ENCODE measurements at regions not wholly inside any gene's neighbourhood (a gene's known extent, or its start where the extent isn't known, plus 50 kb on each side); places are given as distances from the start of the nearest gene placed in this dataset.
"Not testable (repeated sequence)": the region's sequence is repeated elsewhere in the genome, so short reads cannot be mapped to it uniquely, and the experiment has no call there.

- no peak for DNase-seq
These were observed 985.8 kb downstream of the TRAM1L1 start for GRCh38 chr4:116099596-116099995.

GRCh38 chr4:116097353-116097752 lies 983.9 kb upstream of the NDST4 start:
- not testable (repeated sequence) for DNase-seq

GRCh38 chr4:116092961-116093360 lies 979.5 kb upstream of the NDST4 start:
- no peak for DNase-seq

GRCh38 chr4:116088771-116089170 lies 975.4 kb upstream of the NDST4 start:
- DNase-seq = no peak

GRCh38 chr4:116082808-116083366 lies 969.5 kb upstream of the NDST4 start:
- DNase-seq = no peak

- DNase-seq = no peak
These were observed 959.6 kb upstream of the NDST4 start for GRCh38 chr4:116073051-116073450.

- no peak for DNase-seq
These were observed 956.9 kb upstream of the NDST4 start for GRCh38 chr4:116070283-116070682.

- DNase-seq = no peak
These were observed 953.4 kb upstream of the NDST4 start for GRCh38 chr4:116066711-116067245.

- DNase-seq = no peak
These were observed 950.9 kb upstream of the NDST4 start for GRCh38 chr4:116064331-116064730.

GRCh38 chr4:116059361-116059760 lies 945.9 kb upstream of the NDST4 start:
- no peak for DNase-seq

GRCh38 chr4:116058129-116058528 lies 944.7 kb upstream of the NDST4 start:
- DNase-seq = no peak

GRCh38 chr4:116055857-116056827 lies 942.7 kb upstream of the NDST4 start:
- DNase-seq = peak; percentile 4

- DNase-seq = no peak
These were observed 913.9 kb upstream of the NDST4 start for GRCh38 chr4:116027311-116027710.

GRCh38 chr4:116024954-116025708 lies 911.7 kb upstream of the NDST4 start:
- no peak for DNase-seq

GRCh38 chr4:116023049-116023448 lies 909.6 kb upstream of the NDST4 start:
- DNase-seq = no peak

- no peak for DNase-seq
These were observed 906.8 kb upstream of the NDST4 start for GRCh38 chr4:116020141-116020722.

- DNase-seq = no peak
These were observed 905.4 kb upstream of the NDST4 start for GRCh38 chr4:116018831-116019230.

- DNase-seq = no peak
These were observed 902.8 kb upstream of the NDST4 start for GRCh38 chr4:116016201-116016600.

- no peak for DNase-seq
These were observed 902.1 kb upstream of the NDST4 start for GRCh38 chr4:116015549-116015948.

- DNase-seq = no peak
These were observed 901.6 kb upstream of the NDST4 start for GRCh38 chr4:116015062-116015461.

- DNase-seq = no peak
These were observed 897.5 kb upstream of the NDST4 start for GRCh38 chr4:116010923-116011322.

- DNase-seq = no peak
These were observed 892.3 kb upstream of the NDST4 start for GRCh38 chr4:116005806-116006088.
